ENCODE measurements at regions not wholly inside any gene's neighbourhood (a gene's known extent, or its start where the extent isn't known, plus 50 kb on each side); places are given as distances from the start of the nearest gene placed in this dataset.

DNA sequence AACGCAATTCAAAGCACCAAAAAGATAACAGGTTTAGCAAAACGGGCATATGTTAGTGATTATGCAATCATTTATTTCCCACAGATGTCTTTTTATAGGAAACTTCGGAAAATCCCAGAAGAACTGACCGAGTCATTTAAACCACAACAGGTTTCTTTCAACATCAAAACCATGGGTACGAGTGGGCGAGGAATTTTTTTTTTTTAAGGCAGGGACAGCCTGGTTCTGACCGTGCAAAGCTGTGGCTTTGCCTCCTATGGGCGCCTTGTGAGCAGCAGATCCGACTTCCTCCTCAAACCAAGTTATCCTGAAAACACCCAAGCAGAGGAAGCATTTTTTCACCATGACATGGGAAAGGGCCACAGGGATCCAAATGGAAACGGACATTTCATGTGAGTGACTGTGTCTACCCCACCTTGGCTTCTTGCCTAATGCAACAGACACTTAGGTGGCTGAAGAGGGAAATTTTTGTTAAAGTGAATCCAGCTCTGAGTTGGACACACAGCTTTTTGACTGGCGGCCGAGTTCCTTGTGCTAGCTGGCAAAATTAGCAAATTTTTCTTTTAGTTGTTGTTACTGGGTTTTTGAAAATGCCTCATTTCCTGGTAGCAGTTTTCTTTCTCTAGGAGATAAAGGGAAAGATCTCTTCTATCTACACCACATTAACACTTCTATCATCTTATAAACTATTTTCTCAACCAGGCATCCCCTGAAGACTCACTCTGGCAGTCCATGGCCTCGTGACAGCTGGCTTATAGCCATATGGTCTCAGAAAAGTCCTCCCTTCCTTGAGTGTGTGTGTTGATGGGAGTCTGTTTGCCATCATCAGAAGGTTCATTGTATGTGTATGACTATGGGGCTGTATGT lies 487.4 kb upstream of the ZEB2 start:
- Histone ChIP-seq H3K27me3 (ENCODE audit: control insufficient read depth, insufficient read depth, low read length) (no peaks in the 10 kb centered on the region), H3K36me3 (ENCODE audit: control insufficient read depth, insufficient read depth, low read length) (no peaks in the 10 kb centered on the region), H3K4me3 (ENCODE audit: low read depth, low read length) (no peak overlapping the region)
- peak; percentile 78 for DNase-seq (ENCODE audit: low read depth)
- peak; percentile 23 for FAIRE-seq
- TF ChIP-seq, protein P1, sequence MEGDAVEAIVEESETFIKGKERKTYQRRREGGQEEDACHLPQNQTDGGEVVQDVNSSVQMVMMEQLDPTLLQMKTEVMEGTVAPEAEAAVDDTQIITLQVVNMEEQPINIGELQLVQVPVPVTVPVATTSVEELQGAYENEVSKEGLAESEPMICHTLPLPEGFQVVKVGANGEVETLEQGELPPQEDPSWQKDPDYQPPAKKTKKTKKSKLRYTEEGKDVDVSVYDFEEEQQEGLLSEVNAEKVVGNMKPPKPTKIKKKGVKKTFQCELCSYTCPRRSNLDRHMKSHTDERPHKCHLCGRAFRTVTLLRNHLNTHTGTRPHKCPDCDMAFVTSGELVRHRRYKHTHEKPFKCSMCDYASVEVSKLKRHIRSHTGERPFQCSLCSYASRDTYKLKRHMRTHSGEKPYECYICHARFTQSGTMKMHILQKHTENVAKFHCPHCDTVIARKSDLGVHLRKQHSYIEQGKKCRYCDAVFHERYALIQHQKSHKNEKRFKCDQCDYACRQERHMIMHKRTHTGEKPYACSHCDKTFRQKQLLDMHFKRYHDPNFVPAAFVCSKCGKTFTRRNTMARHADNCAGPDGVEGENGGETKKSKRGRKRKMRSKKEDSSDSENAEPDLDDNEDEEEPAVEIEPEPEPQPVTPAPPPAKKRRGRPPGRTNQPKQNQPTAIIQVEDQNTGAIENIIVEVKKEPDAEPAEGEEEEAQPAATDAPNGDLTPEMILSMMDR (IDR thresholded peaks at IDR 0.05; ENCODE audit: insufficient read depth, low read length, severe bottlenecking) = no peak

DNA sequence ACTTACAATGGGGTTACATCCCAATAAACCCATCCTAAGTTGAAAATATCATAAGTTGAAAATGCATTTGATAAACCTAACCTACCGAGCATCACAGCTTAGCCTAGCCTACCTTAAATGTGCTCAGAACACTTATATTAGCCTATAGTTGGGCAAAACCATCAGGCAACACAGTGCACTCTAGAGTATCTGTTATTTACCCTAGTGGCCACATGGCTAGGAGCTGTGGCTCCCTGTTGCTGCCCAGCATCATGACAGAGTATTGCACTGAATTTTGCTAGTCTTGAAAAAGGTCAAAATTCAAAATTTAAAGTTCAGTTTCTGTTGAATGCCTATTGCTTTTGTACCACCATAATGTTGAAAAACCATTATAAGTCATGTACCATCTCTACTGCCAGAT lies 482.7 kb upstream of the ZEB2 start:
- FAIRE-seq (no peak), DNase-seq (ENCODE audit: low read depth) (no peak)
- no peaks in the 10 kb centered on the region for H3K27me3 ChIP-seq (ENCODE audit: control insufficient read depth, insufficient read depth, low read length)
- H3K4me3 ChIP-seq (ENCODE audit: low read depth, low read length) = no peak overlapping the region
- TF ChIP-seq, protein P1 (IDR thresholded peaks at IDR 0.05; ENCODE audit: insufficient read depth, low read length, severe bottlenecking) = no peak
- no peaks in the 10 kb centered on the region for H3K36me3 ChIP-seq (ENCODE audit: control insufficient read depth, insufficient read depth, low read length)

DNA sequence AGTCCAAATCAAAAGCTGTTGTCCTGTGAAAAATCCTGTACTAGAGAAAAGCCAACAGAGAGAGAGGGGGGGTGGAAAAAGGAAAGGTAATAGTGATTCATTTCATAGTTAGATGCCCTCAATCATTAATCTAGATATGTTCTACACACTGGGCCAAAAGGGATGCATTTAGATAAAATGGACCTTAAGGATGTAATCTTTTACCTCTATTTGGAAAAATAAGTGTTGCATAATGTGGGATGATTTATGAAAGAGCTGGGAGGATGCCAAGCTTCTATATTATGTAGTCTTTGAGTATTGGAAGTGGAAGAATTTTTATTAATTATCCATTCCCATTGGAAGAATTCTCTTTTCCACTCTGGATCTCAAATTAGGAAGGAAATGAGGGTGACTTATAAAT lies 480.5 kb upstream of the ZEB2 start:
- DNase-seq (ENCODE audit: low read depth) (no peak), FAIRE-seq (no peak)
- TF ChIP-seq, protein P1 (IDR thresholded peaks at IDR 0.05; ENCODE audit: insufficient read depth, low read length, severe bottlenecking) = no peak
- no peak overlapping the region for H3K4me3 ChIP-seq (ENCODE audit: low read depth, low read length)
- no peaks in the 10 kb centered on the region for H3K36me3 ChIP-seq (ENCODE audit: control insufficient read depth, insufficient read depth, low read length)
- no peaks in the 10 kb centered on the region for H3K27me3 ChIP-seq (ENCODE audit: control insufficient read depth, insufficient read depth, low read length)

DNA sequence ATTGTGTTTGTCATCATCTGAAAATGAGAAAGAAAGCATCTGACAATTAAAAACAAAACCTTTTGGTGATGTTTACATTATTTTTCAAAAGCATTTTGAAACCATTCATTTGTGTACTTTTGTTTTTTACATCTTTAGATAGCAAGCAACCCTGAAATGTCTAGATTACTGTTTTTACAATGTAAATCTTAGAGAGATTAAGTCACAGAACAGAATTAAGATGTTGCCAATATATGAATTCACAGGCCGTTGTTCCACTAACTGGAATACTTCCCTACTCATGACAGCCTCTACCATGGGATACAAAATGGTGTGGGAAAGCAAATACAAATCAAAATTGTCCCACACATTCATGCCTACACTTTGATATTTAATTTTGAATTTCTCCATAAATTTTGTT lies 480.0 kb upstream of the ZEB2 start:
- Histone ChIP-seq H3K27me3 (ENCODE audit: control insufficient read depth, insufficient read depth, low read length) (no peaks in the 10 kb centered on the region), H3K4me3 (ENCODE audit: low read depth, low read length) (no peak overlapping the region), H3K36me3 (ENCODE audit: control insufficient read depth, insufficient read depth, low read length) (no peaks in the 10 kb centered on the region)
- no peak for DNase-seq (ENCODE audit: low read depth)
- TF ChIP-seq, protein P1 (IDR thresholded peaks at IDR 0.05; ENCODE audit: insufficient read depth, low read length, severe bottlenecking) = no peak
- FAIRE-seq = no peak

DNA sequence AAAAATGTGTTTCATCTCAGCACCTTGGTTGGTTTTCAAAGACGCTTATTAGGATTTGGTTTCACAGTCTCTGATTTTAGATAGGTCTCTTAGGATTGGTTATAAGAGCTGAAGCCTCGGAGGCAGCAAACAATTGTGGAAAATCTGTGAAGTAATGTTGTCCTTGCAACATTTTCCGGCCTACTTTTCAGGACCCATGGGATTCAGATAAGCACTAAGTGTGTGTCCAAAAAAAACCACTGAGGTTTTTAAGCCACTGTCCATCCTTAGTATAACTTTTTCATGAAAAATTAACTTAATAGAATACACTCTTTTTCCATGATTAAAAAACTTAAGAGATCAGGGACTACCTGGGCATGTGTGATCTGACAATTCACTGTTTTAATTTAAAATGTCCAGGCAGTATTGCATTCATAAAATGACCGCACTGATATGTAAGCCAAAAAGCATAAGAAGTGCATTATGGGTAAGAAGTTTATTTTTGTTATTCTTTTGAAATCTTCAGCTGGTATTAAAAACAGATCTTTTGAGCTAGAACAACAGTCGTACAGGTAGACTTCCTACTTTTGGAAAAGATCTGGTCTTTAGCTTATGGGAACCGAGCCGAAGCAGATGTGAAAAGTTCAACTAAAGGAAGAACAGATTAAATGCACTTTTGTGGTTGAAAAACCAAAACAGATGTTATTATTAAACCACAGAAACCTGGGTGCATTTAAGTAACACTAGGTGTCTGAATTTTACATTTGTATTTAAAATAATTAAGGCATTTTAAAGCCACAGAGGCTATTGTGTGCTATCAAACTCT lies 479.4 kb upstream of the ZEB2 start:
- H3K27me3 ChIP-seq (ENCODE audit: control insufficient read depth, insufficient read depth, low read length) = no peaks in the 10 kb centered on the region
- no peak overlapping the region for H3K4me3 ChIP-seq (ENCODE audit: low read depth, low read length)
- DNase-seq (ENCODE audit: low read depth) (no peak), FAIRE-seq (no peak)
- TF ChIP-seq, protein P1 (IDR thresholded peaks at IDR 0.05; ENCODE audit: insufficient read depth, low read length, severe bottlenecking) = no peak
- H3K36me3 ChIP-seq (ENCODE audit: control insufficient read depth, insufficient read depth, low read length) = no peaks in the 10 kb centered on the region

Data from bronchial epithelial cell (primary cell).